K562 (cell line): ENCODE measurements at regions not wholly inside any gene's neighbourhood (a gene's known extent, or its start where the extent isn't known, plus 50 kb on each side); places are given as distances from the start of the nearest gene placed in this dataset.

Experiments used
- ATAC-seq: fragments of 200-7000 bp; cut with Tn5 transposase; 3 replicates; pipeline ENCODE4 v1.9.1; 2020; ENCODE audit warnings: moderate library complexity
- BruUV-seq: library from RNA; stranded (reverse); fragments of 400-500 nt; replicated peaks from 2 replicates; lab custom pipeline; 2021; lab: Mats Ljungman, UMichigan
- CTCF ChIA-PET: fragments of 300-600 bp; formaldehyde crosslinking; extraction: SDS; loops from one replicate; lab custom pipeline; 2021; ENCODE audit warnings: low intra/inter-chr PET ratio; lab: Yijun Ruan, JAX
- POLR2A ChIA-PET: fragments of 300-600, 350-650 bp; sonication (Branson Sonifier 250); formaldehyde crosslinking; extraction: SDS; loops from one replicate; lab custom pipeline; 2021; ENCODE audit warnings: antibody characterized with exemption, inconsistent platforms; lab: Yijun Ruan, JAX
- DNase-seq, 4 experiments: peaks; one replicate each; pipeline versions ENCODE4 v3.0.0 to v3.0.0-alpha.2; 2011 to 2018; ENCODE audit warnings: low spot score in 3 of 4, mixed read lengths in 3 of 4; ENCODE audit errors: extremely low read depth in 1 of 4
- FAIRE-seq: peaks from 2 replicates; lab custom pipeline; 2011; peaks lifted over from hg19 to GRCh38; lab: Jason Lieb, UNC
- H2AFZ ChIP-seq: 2 replicates; pipeline ENCODE4 v1.6.0; 2011; ENCODE audit warnings: low read depth, low read length, control low read depth, inconsistent platforms
- H3K27ac ChIP-seq: fragments of 200-600 bp; 3 replicates; pipeline ENCODE4 v1.8.0; 2011; ENCODE audit warnings: low read depth, mild to moderate bottlenecking, control low read depth, inconsistent platforms, low read length, moderate library complexity, mixed read lengths; ENCODE audit errors: extremely low read depth
- H3K27me3 ChIP-seq, 2 experiments: fragments of 300-600 bp in 1 of 2; 2 replicates in 1 of 2; 3 replicates in 1 of 2; pipeline versions ENCODE4 v1.6.0 to v1.8.0; 2011; ENCODE audit warnings: inconsistent platforms in 2 of 2, low read length in 2 of 2, mild to moderate bottlenecking in 1 of 2, mixed read lengths in 1 of 2, moderate library complexity in 1 of 2; ENCODE audit not compliant: control insufficient read depth in 2 of 2, insufficient read depth in 2 of 2
- H3K36me3 ChIP-seq: fragments of 300-600 bp; 3 replicates; pipeline ENCODE4 v1.8.0; 2011; ENCODE audit warnings: mild to moderate bottlenecking, low read length, inconsistent platforms; ENCODE audit not compliant: control insufficient read depth, insufficient read depth
- H3K4me1 ChIP-seq, 2 experiments: fragments of 200-600 bp in 1 of 2; replicated peaks in 1 of 2; 2 replicates in 1 of 2; 3 replicates in 1 of 2; pipeline versions ENCODE4 v1.5.1 to v1.8.0; 2011; ENCODE audit warnings: inconsistent platforms in 2 of 2, low read length in 2 of 2, mild to moderate bottlenecking in 1 of 2, mixed read lengths in 1 of 2, moderate library complexity in 1 of 2; ENCODE audit not compliant: control insufficient read depth in 2 of 2, insufficient read depth in 2 of 2
- H3K4me2 ChIP-seq: 2 replicates; pipeline ENCODE4 v1.6.1; 2011; ENCODE audit warnings: low read length, control low read depth, inconsistent platforms, mixed read lengths; ENCODE audit not compliant: insufficient read depth
- H3K4me3 ChIP-seq: fragments of 200-600 bp; sonication (generic), shearing (Covaris generic); 2 replicates; pipeline ENCODE4 v1.5.1; 2016; ENCODE audit warnings: control low read depth, inconsistent platforms
- H3K79me2 ChIP-seq: fragments of 200-600 bp; 3 replicates; pipeline ENCODE4 v1.8.0; 2011; ENCODE audit warnings: low read length, inconsistent platforms; ENCODE audit not compliant: control insufficient read depth, insufficient read depth
- H3K9ac ChIP-seq, 2 experiments: 2 replicates each; pipeline versions ENCODE4 v1.6.0 to v1.6.1; 2011; ENCODE audit warnings: low read depth in 2 of 2, low read length in 2 of 2, control low read depth in 1 of 2, inconsistent platforms in 1 of 2, mild to moderate bottlenecking in 1 of 2, mixed read lengths in 1 of 2; ENCODE audit not compliant: insufficient read depth in 1 of 2
- H3K9me1 ChIP-seq: one replicate; pipeline ENCODE4 v1.6.0; 2011; ENCODE audit warnings: inconsistent platforms, mild to moderate bottlenecking, low read length, moderate library complexity; ENCODE audit not compliant: control insufficient read depth, insufficient read depth
- H3K9me3 ChIP-seq: replicated peaks from 2 replicates; pipeline ENCODE4 v1.5.1; 2011; ENCODE audit warnings: low read depth, low read length, inconsistent platforms; ENCODE audit not compliant: control insufficient read depth, insufficient read depth
- H4K20me1 ChIP-seq: replicated peaks from 2 replicates; pipeline ENCODE4 v1.6.1; 2011; ENCODE audit warnings: low read length, inconsistent platforms, mixed read lengths; ENCODE audit not compliant: control insufficient read depth, insufficient read depth
- ARID1B ChIP-seq: fragments of 450-650 bp; IDR thresholded peaks from 2 replicates; pipeline ENCODE4 v1.6.1; 2016; ENCODE audit warnings: antibody characterized with exemption, mild to moderate bottlenecking, inconsistent platforms
- ARID3A ChIP-seq: IDR thresholded peaks from 2 replicates; pipeline ENCODE4 v1.6.1; 2012; ENCODE audit warnings: low read depth, low read length, improper control_type of control experiment, borderline replicate concordance
- DMBX1 ChIP-seq: fragments of 250-450 bp; sonication (Bioruptor Pico); IDR thresholded peaks from 2 replicates; pipeline ENCODE4 v1.8.0; 2022; ENCODE audit warnings: inconsistent platforms, mild to moderate bottlenecking, moderate library complexity, borderline replicate concordance
- GTF3C2 ChIP-seq: IDR thresholded peaks from 3 replicates; pipeline ENCODE4 v1.6.1; 2011; ENCODE audit warnings: borderline replicate concordance, mild to moderate bottlenecking, moderate library complexity; ENCODE audit not compliant: insufficient read length; ENCODE audit errors: extremely low read depth
- MXI1 ChIP-seq: IDR thresholded peaks from 2 replicates; pipeline ENCODE4 v1.6.1; 2011; ENCODE audit warnings: low read depth, mild to moderate bottlenecking, improper control_type of control experiment, low read length
- NFIX ChIP-seq: fragments of 250-450 bp; sonication (Bioruptor Pico); IDR thresholded peaks from 2 replicates; pipeline ENCODE4 v1.4.0; 2020; ENCODE audit warnings: low read depth, mild to moderate bottlenecking, moderate library complexity
- NR1H2 ChIP-seq: sonication (generic); formaldehyde crosslinking; IDR thresholded peaks from 2 replicates; pipeline ENCODE4 v1.4.0; 2020; ENCODE audit warnings: mild to moderate bottlenecking, missing genetic modification reagents
- PHB ChIP-seq: fragments of 250-450 bp; sonication (Bioruptor Pico); IDR thresholded peaks from 2 replicates; pipeline ENCODE4 v1.5.0; 2021
- POLR2A ChIP-seq: fragments of 450-650 bp; conservative IDR thresholded peaks from 2 replicates; pipeline ENCODE4 v1.6.1; 2016
- PTTG1 ChIP-seq: fragments of 450-650 bp; IDR thresholded peaks from 2 replicates; pipeline ENCODE4 v1.6.1; 2016; ENCODE audit warnings: low read depth, mild to moderate bottlenecking, missing genetic modification characterization, missing compliant biosample characterization
- THAP7 ChIP-seq: fragments of 250-450 bp; sonication (Bioruptor Pico); IDR thresholded peaks from 2 replicates; pipeline ENCODE4 v1.5.0; 2021
- ZFPM2 ChIP-seq: fragments of 250-450 bp; sonication (Bioruptor Pico); IDR thresholded peaks from 2 replicates; pipeline ENCODE4 v1.5.1; 2022; ENCODE audit warnings: mild to moderate bottlenecking
- ZNF280B ChIP-seq: fragments of 250-450 bp; sonication (Bioruptor Pico); IDR thresholded peaks from 2 replicates; pipeline ENCODE4 v1.5.1; 2021; ENCODE audit warnings: mild to moderate bottlenecking
- WGBS: fragments of 100-300 bp; shearing (Covaris generic); methylation state at CpG from one replicate; pipeline ENCODE4 v1.1.6; 2016; ENCODE audit warnings: low coverage, mixed read lengths; ENCODE audit not compliant: insufficient coverage; ENCODE audit errors: missing lambda C conversion rate; 5-methylcytosine and 5-hydroxymethylcytosine counted together
- in situ Hi-C: fragments of 300-500 bp; cut with MboI; formaldehyde crosslinking; loops from 4 replicates; pipeline ENCODE4 v1.15.0; 2018; ENCODE audit warnings: inconsistent platforms, mixed read lengths
- intact Hi-C: fragments of 100-400 bp; cut with micrococcal nuclease; formaldehyde crosslinking; loops from 2 replicates; pipeline ENCODE4 v1.14.2; 2022

GRCh38 chr22:49226096-49226495 is 601.6 kb downstream of the BRD1 start:
- intact Hi-C loops (no loop called here), in situ Hi-C loops (no loop called here)
- FAIRE-seq (no peak), DNase-seq (no peak), ATAC-seq (no peak)
- no peaks in the 10 kb centered on the region for H4K20me1 ChIP-seq
- H3K4me3 ChIP-seq, result no peak overlapping the region
- H3K27me3 ChIP-seq, result no peaks in the 10 kb centered on the region
- no peak overlapping the region for H3K9ac ChIP-seq
- no peaks in the 10 kb centered on the region for H3K9me3 ChIP-seq
- H3K36me3 ChIP-seq, result no peaks in the 10 kb centered on the region
- no peaks in the 10 kb centered on the region for H3K79me2 ChIP-seq
- BruUV-seq, result no TSS peak
- H3K4me2 ChIP-seq, result no peak overlapping the region
- ChIA-PET CTCF (no interaction called here), POLR2A (no interaction called here)
- H3K27ac ChIP-seq, result no peak overlapping the region
- 8% methylated on average over 6 of the region's 6 CpGs for WGBS
- H3K9me1 ChIP-seq, result no peaks in the 10 kb centered on the region
- no peaks in the 10 kb centered on the region for H3K4me1 ChIP-seq
- H2AFZ ChIP-seq, result no peak overlapping the region
- TF ChIP-seq DMBX1 (CRISPR knock-in tag) (no peak), ARID3A (no peak), THAP7 (no peak), ZFPM2 (no peak), POLR2A (no peak), ZNF280B (no peak), NR1H2 (CRISPR knock-in tag) (no peak), PTTG1 (tag) (no peak), MXI1 (no peak), NFIX (CRISPR knock-in tag) (no peak), ARID1B (no peak), PHB (CRISPR knock-in tag) (no peak), GTF3C2 (no peak)
